Retinal pigment epithelial cell (primary cell): ENCODE measurements at regions not wholly inside any gene's neighbourhood (a gene's known extent, or its start where the extent isn't known, plus 50 kb on each side); places are given as distances from the start of the nearest gene placed in this dataset.
"Not testable (repeated sequence)": the region's sequence is repeated elsewhere in the genome, so short reads cannot be mapped to it uniquely, and the experiment has no call there.

Source experiments
- DNase-seq: peaks from one replicate; pipeline ENCODE4 v3.0.0-alpha.2; 2010; ENCODE audit warnings: low read depth
- H3K4me3 ChIP-seq: 2 replicates; pipeline ENCODE4 v1.5.1; 2011; ENCODE audit warnings: mild to moderate bottlenecking, low read length, control low read depth, moderate library complexity
- CTCF ChIP-seq: conservative IDR thresholded peaks from 2 replicates; pipeline ENCODE4 v1.5.1; 2011; ENCODE audit warnings: low read depth, low read length, control low read depth, inconsistent platforms

- no peak for DNase-seq
- TF ChIP-seq CTCF = no peak
- no peak overlapping the region for H3K4me3 ChIP-seq
Measured at GRCh38 chr15:20355256-20355868, 186.2 kb downstream of the GOLGA6L6 start.

- not testable (repeated sequence) for H3K4me3 ChIP-seq
Measured at GRCh38 chr15:20354884-20355223, 186.7 kb downstream of the GOLGA6L6 start.

GRCh38 chr15:20353966-20354883, 187.4 kb downstream of the GOLGA6L6 start:
- TF ChIP-seq CTCF = no peak
- H3K4me3 ChIP-seq = no peak overlapping the region
- no peak for DNase-seq

More at GRCh38 chr15:20354884-20355223, 186.7 kb downstream of the GOLGA6L6 start:
- DNase-seq = not testable (repeated sequence)

- no peak for DNase-seq
- H3K4me3 ChIP-seq = no peak overlapping the region
- TF ChIP-seq CTCF = no peak
Measured at GRCh38 chr15:20352241-20353200, 189.1 kb downstream of the GOLGA6L6 start.

GRCh38 chr15:20351448-20351971, 190.1 kb downstream of the GOLGA6L6 start:
- no peak for DNase-seq
- no peak for TF ChIP-seq CTCF
- H3K4me3 ChIP-seq = no peak overlapping the region

GRCh38 chr15:20349774-20350498, 191.7 kb downstream of the GOLGA6L6 start:
- DNase-seq = no peak
- no peak for TF ChIP-seq CTCF
- H3K4me3 ChIP-seq = no peak overlapping the region
